GM23248 (cell line): ENCODE measurements at regions not wholly inside any gene's neighbourhood (a gene's known extent, or its start where the extent isn't known, plus 50 kb on each side); places are given as distances from the start of the nearest gene placed in this dataset.

ENCODE experiments used
- EZH2 ChIP-seq: fragments of 200-600 bp; sonication (generic); IDR thresholded peaks from 2 replicates; pipeline ENCODE4 v1.6.1; 2018; ENCODE audit warnings: antibody characterized with exemption, mild to moderate bottlenecking; ENCODE audit not compliant: insufficient read depth, poor library complexity, severe bottlenecking
- EZH2phosphoT487 ChIP-seq: fragments of 200-600 bp; sonication (generic); IDR thresholded peaks from 2 replicates; pipeline ENCODE4 v1.6.1; 2018; ENCODE audit warnings: antibody characterized with exemption, moderate library complexity, mild to moderate bottlenecking, low read depth; ENCODE audit not compliant: insufficient read depth

DNA sequence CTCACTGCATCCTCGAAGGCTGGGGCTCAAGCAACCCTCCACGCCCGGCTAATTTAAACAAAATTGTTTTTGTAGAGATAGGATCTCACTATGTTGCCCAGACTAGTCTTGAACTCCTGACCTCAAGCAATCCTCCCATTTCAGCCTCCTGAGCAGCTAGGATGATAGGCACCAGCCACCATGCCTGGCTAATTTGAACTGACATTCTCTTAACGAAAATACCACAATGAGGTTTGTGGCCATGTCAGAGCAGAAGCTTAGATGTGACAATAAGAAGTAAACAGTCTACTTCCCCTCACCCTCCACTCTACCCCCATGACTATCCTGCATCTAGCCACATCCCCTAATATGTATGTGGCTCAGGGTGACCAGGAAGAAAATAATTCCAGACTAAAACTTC lies 74.8 kb upstream of the PLCB4 start:
- TF ChIP-seq EZH2phosphoT487: no peak
- TF ChIP-seq EZH2: no peak
